ENCODE measurements at regions not wholly inside any gene's neighbourhood (a gene's known extent, or its start where the extent isn't known, plus 50 kb on each side); places are given as distances from the start of the nearest gene placed in this dataset.

DNA sequence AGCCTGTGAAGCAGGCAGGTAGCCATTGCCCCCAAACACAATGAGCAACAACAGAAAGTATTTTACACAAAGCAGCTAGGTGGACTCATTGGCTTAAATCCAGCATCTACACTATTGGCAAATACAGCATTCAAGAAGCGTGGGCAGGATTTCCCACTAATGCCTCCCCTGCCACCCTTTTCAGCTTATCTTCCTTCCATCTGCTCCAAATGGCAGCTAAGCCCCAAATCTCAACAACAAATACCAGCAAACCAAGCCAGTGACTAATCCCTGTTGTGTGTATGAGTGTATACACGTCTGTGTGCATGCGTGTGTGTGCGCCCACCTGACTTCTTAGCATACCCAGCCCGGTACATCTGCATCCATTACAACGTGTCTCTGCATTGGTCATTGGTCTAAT, 151.2 kb upstream of the WWC1 start:
- Histone ChIP-seq H2AFZ (ENCODE audit: control insufficient read depth, low read depth, low read length) (no peak overlapping the region), H3K27me3 (replicated peaks in 1 of 2; ENCODE audit: control insufficient read depth in 2 of 2, insufficient read depth in 2 of 2, low read length in 1 of 2) (no peaks in the 10 kb centered on the region; a peak in 1 of 4 replicates), H3K4me3 (no peak overlapping the region), H3K36me3 (ENCODE audit: control insufficient read depth in 2 of 2, insufficient read depth in 2 of 2, low read length in 1 of 2) (no peaks in the 10 kb centered on the region), H3K27ac (ENCODE audit: control insufficient read depth, insufficient read depth) (no peak overlapping the region), H3K79me2 (ENCODE audit: control insufficient read depth, insufficient read depth, low read length) (no peaks in the 10 kb centered on the region), H3K4me2 (ENCODE audit: control insufficient read depth, insufficient read depth) (no peak overlapping the region), H3K9me3 (replicated peaks; ENCODE audit: control insufficient read depth, insufficient read depth, low read length) (no peaks in the 10 kb centered on the region), H3K9ac (ENCODE audit: control insufficient read depth, insufficient read depth, low read length) (no peak overlapping the region), H3K4me1 (ENCODE audit: control insufficient read depth, insufficient read depth, low read length) (peaks cover 14% of the 10 kb centered on the region), H4K20me1 (ENCODE audit: control insufficient read depth, insufficient read depth) (no peaks in the 10 kb centered on the region)
- no TSS peak for BruUV-seq (replicated peaks)
- no peak for FAIRE-seq
- DNase-seq (ENCODE audit: low read depth, low spot score): no peak
- ATAC-seq: no peak
- ChIA-PET CTCF (no interaction called here), RAD21 (ENCODE audit: unreplicated experiment) (interaction anchor here (0.7 kb wide), 1 partner anchor 355 kb away, joined by 3 read pairs; no protein-coding TSS in a partner anchor), POLR2A (no interaction called here), SMC1A (ENCODE audit: uncharacterized antibody, unreplicated experiment) (interaction anchor here (1.4 kb wide), 1 partner anchor 13 kb away, joined by 3 read pairs; no protein-coding TSS in a partner anchor)
- WGBS (ENCODE audit: insufficient coverage, insufficient replicate concordance, low lambda C conversion rate, missing lambda C conversion rate): 60% methylated on average over 6 of the region's 6 CpGs
- intact Hi-C loops (cut with micrococcal nuclease; ENCODE audit: unreplicated experiment): no loop called here
- in situ Hi-C loops (cut with MboI): no loop called here
- TF ChIP-seq EZH2 (IDR thresholded peaks at IDR 0.05; ENCODE audit: borderline replicate concordance, control insufficient read depth, low read depth, low read length) (no peak), FOS (IDR thresholded peaks at IDR 0.05; ENCODE audit: borderline replicate concordance, extremely low read depth, insufficient read length) (no peak), ZNF592 (IDR thresholded peaks at IDR 0.05) (no peak), FOXK2 (IDR thresholded peaks at IDR 0.05) (no peak), KLF5 (IDR thresholded peaks at IDR 0.05; ENCODE audit: partially characterized antibody) (no peak), SMAD1 (IDR thresholded peaks at IDR 0.05; ENCODE audit: low read depth, partially characterized antibody) (no peak), CHD1 (IDR thresholded peaks at IDR 0.05; ENCODE audit: low read depth, low read length) (no peak), RUNX3 (IDR thresholded peaks at IDR 0.05; ENCODE audit: low read length) (no peak), POLR2AphosphoS5 (IDR thresholded peaks at IDR 0.05; ENCODE audit: low read length) (no peak), REST (IDR thresholded peaks at IDR 0.05; ENCODE audit: low read depth, low read length) (no peak), IRF3 (IDR thresholded peaks at IDR 0.05) (no peak), USF1 (IDR thresholded peaks at IDR 0.05; ENCODE audit: borderline replicate concordance, extremely low read length, insufficient read depth, low read depth, low read length) (no peak)
- TF ChIP-seq, protein P1, sequence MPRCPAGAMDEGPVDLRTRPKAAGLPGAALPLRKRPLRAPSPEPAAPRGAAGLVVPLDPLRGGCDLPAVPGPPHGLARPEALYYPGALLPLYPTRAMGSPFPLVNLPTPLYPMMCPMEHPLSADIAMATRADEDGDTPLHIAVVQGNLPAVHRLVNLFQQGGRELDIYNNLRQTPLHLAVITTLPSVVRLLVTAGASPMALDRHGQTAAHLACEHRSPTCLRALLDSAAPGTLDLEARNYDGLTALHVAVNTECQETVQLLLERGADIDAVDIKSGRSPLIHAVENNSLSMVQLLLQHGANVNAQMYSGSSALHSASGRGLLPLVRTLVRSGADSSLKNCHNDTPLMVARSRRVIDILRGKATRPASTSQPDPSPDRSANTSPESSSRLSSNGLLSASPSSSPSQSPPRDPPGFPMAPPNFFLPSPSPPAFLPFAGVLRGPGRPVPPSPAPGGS (IDR thresholded peaks at IDR 0.05; ENCODE audit: borderline replicate concordance, insufficient read depth, low read depth, low read length, poor library complexity, severe bottlenecking): no peak

Data from GM12878 (cell line).